ENCODE measurements at regions not wholly inside any gene's neighbourhood (a gene's known extent, or its start where the extent isn't known, plus 50 kb on each side); places are given as distances from the start of the nearest gene placed in this dataset.

GRCh38 chr20:11791316-11791715, 126.4 kb upstream of the BTBD3 start:
- TF ChIP-seq CTCF (IDR thresholded peaks at IDR 0.05; ENCODE audit: borderline replicate concordance): no peak
- DNase-seq: no peak
- Histone ChIP-seq H3K36me3 (no peaks in the 10 kb centered on the region), H3K27ac (replicated peaks) (no peak overlapping the region), H3K9me3 (replicated peaks) (no peaks in the 10 kb centered on the region), H3K4me3 (no peak overlapping the region), H3K4me1 (no peaks in the 10 kb centered on the region), H3K27me3 (ENCODE audit: low read depth) (no peaks in the 10 kb centered on the region)
- intact Hi-C loops (cut with micrococcal nuclease): no loop called here

DNA sequence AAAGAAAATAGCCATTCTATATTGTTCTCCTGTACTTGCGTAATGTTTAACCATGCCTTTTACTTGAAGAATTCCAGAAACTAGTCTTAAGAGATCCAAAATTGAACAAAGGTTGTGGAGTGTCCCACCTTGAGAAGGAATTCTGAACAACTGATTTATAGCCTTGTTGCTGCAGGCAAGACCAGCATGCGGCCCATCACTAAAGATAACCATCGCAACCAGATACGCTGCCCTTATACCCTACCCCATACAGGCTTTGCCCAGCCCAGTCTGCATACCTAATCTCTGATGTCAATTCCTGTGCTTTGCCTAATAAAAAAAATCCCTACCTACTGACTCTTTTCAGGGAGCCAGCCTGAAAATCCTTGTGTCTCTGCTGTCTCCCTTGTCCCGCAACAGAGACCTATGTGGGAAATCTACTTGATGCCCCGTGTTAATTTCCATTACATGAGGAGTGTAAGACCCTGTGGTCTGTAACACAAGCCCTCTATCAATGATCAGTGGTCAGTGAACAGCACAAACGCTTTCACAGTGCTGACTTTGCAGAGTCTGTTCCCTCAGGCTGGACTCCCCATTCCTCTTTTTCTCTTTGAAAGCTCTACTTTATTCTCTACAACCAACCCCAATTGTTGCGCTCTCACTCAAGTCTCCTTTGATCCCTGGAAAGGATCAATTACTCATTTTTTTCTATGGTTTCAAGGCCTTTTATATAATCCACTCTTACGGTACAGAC, 125.7 kb upstream of the BTBD3 start:
- H3K27ac ChIP-seq (replicated peaks): no peak overlapping the region
- intact Hi-C loops (cut with micrococcal nuclease): no loop called here
- no peaks in the 10 kb centered on the region for H3K27me3 ChIP-seq (ENCODE audit: low read depth)
- no peaks in the 10 kb centered on the region for H3K9me3 ChIP-seq (replicated peaks)
- no peak for TF ChIP-seq CTCF (IDR thresholded peaks at IDR 0.05; ENCODE audit: borderline replicate concordance)
- no peak for DNase-seq
- no peak overlapping the region for H3K4me3 ChIP-seq
- H3K4me1 ChIP-seq: no peaks in the 10 kb centered on the region
- H3K36me3 ChIP-seq: no peaks in the 10 kb centered on the region

- Histone ChIP-seq H3K27ac (replicated peaks) (no peak overlapping the region), H3K9me3 (replicated peaks) (no peaks in the 10 kb centered on the region), H3K4me3 (no peak overlapping the region), H3K27me3 (ENCODE audit: low read depth) (no peaks in the 10 kb centered on the region), H3K4me1 (no peaks in the 10 kb centered on the region), H3K36me3 (no peaks in the 10 kb centered on the region)
- DNase-seq: no peak
- no peak for TF ChIP-seq CTCF (IDR thresholded peaks at IDR 0.05; ENCODE audit: borderline replicate concordance)
- intact Hi-C loops (cut with micrococcal nuclease): no loop called here
Measured at GRCh38 chr20:11792568-11792953, 125.1 kb upstream of the BTBD3 start.

DNA sequence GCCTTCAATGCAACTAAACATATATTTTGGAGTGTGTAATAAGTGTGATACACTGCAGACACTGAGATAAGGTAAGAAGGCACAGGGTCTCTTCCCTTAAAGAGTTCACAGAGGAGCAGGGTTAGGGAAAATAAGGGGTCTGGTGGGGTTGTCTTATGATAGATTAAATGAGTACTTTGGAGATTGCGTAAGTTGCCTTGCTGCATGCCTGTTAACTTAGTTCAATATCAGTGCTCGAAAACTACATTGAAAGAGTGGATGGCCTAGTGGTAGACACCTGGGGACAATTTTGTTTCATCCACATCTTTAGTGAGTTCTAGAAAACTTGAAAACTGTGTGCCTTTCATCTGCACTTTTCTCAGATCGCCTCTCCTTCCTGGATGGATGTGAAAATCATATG, 123.2 kb upstream of the BTBD3 start:
- TF ChIP-seq CTCF (IDR thresholded peaks at IDR 0.05; ENCODE audit: borderline replicate concordance): no peak
- Histone ChIP-seq H3K36me3 (no peaks in the 10 kb centered on the region), H3K9me3 (replicated peaks) (no peaks in the 10 kb centered on the region), H3K4me1 (no peaks in the 10 kb centered on the region), H3K27me3 (ENCODE audit: low read depth) (no peaks in the 10 kb centered on the region), H3K4me3 (no peak overlapping the region), H3K27ac (replicated peaks) (no peak overlapping the region)
- no peak for DNase-seq
- intact Hi-C loops (cut with micrococcal nuclease): no loop called here

DNA sequence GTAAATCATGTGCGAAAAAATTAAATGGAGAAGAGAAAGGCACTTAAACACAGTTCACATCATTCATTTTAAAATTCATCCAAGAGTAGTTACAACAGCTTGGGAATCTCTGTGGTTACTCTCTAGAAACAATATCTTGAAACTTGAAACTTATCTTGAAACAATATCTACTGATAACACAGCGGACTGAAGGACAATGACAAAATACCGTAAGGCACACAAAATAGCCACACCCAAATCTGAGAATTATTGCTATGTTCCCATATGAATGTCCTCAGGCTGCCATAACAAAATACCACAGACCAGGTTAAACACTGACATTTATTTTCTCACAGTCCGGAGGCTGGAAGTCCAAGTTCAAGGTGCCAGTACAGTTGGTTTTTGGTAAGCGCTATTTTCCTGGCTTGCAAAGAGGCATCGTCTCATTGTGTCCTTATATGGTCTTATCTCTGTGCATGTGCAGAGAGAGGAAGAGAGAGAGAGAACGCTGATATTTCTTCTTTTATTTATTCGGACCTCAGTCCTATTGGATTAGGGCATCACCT, 122.5 kb upstream of the BTBD3 start:
- H3K9me3 ChIP-seq (replicated peaks): no peaks in the 10 kb centered on the region
- TF ChIP-seq CTCF (IDR thresholded peaks at IDR 0.05; ENCODE audit: borderline replicate concordance): no peak
- intact Hi-C loops (cut with micrococcal nuclease): no loop called here
- no peak for DNase-seq
- no peaks in the 10 kb centered on the region for H3K4me1 ChIP-seq
- H3K27ac ChIP-seq (replicated peaks): no peak overlapping the region
- no peaks in the 10 kb centered on the region for H3K36me3 ChIP-seq
- H3K27me3 ChIP-seq (ENCODE audit: low read depth): no peaks in the 10 kb centered on the region
- no peak overlapping the region for H3K4me3 ChIP-seq
